Fibroblast of villous mesenchyme (primary cell): ENCODE measurements at regions not wholly inside any gene's neighbourhood (a gene's known extent, or its start where the extent isn't known, plus 50 kb on each side); places are given as distances from the start of the nearest gene placed in this dataset.

ENCODE experiments used
- DNase-seq: peaks from one replicate; pipeline ENCODE4 v3.0.0-alpha.2; 2010; ENCODE audit warnings: low read depth
- H3K4me3 ChIP-seq: 2 replicates; pipeline ENCODE4 v1.5.1; 2011; ENCODE audit warnings: low read depth, mild to moderate bottlenecking, low read length
- CTCF ChIP-seq: IDR thresholded peaks from 2 replicates; pipeline ENCODE4 v1.5.1; 2012; ENCODE audit warnings: low read depth, mild to moderate bottlenecking, low read length; ENCODE audit not compliant: insufficient read depth

- no peak for TF ChIP-seq CTCF
- no peak for DNase-seq
- no peak overlapping the region for H3K4me3 ChIP-seq
Measured at GRCh38 chr6:44676826-44677433, 289.4 kb downstream of the CDC5L start.

GRCh38 chr6:44678252-44678935 is 290.9 kb downstream of the CDC5L start:
- H3K4me3 ChIP-seq: no peak overlapping the region
- no peak for DNase-seq
- TF ChIP-seq CTCF: no peak

- H3K4me3 ChIP-seq: no peak overlapping the region
- DNase-seq: no peak
- no peak for TF ChIP-seq CTCF
Measured at GRCh38 chr6:44679438-44680201, 292.1 kb downstream of the CDC5L start.

GRCh38 chr6:44680202-44680720 is 292.8 kb downstream of the CDC5L start:
- DNase-seq: no peak
- no peak for TF ChIP-seq CTCF
- no peak overlapping the region for H3K4me3 ChIP-seq

- TF ChIP-seq CTCF: no peak
- H3K4me3 ChIP-seq: no peak overlapping the region
- DNase-seq: peak; percentile 47
Measured at GRCh38 chr6:44681761-44682160, 294.3 kb downstream of the CDC5L start.

GRCh38 chr6:44682280-44682679 is 294.8 kb downstream of the CDC5L start:
- no peak for TF ChIP-seq CTCF
- H3K4me3 ChIP-seq: no peak overlapping the region
- DNase-seq: no peak
